ENCODE measurements at regions not wholly inside any gene's neighbourhood (a gene's known extent, or its start where the extent isn't known, plus 50 kb on each side); places are given as distances from the start of the nearest gene placed in this dataset.
"Not testable (repeated sequence)": the region's sequence is repeated elsewhere in the genome, so short reads cannot be mapped to it uniquely, and the experiment has no call there.

GRCh38 chr3:36095238-36095637 is 285.1 kb upstream of the STAC start:
- DNase-seq = no peak

DNA sequence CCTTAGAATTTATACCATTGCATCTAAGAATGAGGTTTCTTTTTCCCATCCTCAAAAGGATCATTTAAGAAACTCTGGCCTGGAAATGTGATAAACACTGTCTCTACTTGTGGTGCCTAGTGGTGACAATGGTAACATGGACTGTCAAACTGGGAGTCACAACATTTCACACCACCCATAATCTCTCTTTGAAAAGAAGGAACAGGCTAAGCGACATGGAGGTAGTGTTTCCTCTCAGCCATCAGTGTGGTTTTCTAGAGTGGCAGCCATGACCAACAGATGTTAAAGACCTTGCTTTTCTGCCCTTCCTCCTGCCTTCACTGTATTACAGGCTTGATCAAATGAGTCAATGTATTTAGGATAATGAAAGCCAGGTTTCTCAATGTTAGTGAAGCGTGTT is 283.1 kb upstream of the STAC start:
- no peak for DNase-seq

DNA sequence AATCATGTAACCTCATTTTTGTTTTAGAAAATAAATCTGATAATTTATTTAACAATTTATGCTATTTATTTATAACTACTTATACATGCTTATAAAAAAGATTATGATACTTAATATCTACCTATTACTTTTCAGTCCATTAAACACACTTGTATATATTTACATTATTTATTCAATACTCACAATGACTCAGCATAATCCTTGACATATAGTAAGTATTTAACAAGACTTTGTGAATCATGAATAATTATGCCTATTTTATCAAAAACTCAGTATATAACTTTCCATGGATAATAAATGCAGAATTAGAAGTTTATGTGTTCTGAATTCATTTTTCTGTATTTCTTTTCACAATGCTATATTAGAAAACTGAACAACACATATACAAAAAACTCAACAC is 266.0 kb upstream of the STAC start:
- no peak for DNase-seq

DNA sequence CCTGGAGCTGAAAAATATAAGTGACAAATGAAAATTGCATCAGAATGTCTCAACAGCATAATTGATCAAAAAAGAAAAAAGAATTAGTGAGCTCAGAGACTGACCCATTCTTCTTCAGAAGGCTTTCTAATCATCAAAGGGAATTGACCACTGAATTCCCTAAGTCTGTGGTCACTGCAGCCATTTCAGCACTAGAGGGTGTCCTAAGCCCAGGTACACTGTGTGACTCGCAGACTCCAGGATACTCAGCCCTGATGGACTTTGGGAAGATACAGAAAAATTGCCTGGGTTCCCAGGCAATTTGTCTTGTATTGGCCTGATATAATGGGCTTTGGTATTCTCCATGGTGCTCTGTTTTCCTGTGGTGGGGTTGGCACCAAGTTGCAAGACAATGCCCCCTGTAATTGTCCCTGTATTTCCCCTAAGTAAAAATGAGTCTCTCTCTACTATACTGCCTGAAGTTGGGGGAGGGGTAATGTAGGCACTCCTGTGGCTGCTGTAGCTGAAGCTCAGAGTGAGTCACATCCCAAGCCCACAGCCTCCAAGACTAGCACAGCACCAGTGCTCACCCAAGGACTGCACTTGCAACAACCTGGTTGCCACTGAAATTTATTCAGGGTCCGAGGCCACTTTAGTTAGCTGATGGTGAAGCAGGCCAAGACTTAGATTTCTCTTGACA is 256.0 kb upstream of the STAC start:
- DNase-seq = no peak

DNA sequence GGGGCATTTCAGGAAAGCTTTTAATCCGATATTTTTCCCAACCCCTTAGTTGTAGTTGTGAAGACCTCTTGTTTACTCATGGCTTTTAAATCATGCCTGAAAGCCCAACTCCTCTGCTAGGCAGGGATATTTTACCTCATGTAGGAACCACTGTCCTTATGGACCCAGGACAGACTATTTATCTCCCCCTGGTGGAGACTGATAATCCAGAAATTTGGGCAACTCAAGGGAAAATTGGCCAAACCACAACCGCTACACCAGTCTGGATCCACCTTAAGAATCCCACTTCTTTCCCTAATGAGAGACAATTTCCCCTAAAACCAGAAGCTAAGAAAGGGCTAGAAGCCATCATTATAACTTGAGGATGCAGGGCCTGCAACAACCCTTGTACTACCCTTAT is 248.1 kb upstream of the STAC start:
- no peak for DNase-seq

DNA sequence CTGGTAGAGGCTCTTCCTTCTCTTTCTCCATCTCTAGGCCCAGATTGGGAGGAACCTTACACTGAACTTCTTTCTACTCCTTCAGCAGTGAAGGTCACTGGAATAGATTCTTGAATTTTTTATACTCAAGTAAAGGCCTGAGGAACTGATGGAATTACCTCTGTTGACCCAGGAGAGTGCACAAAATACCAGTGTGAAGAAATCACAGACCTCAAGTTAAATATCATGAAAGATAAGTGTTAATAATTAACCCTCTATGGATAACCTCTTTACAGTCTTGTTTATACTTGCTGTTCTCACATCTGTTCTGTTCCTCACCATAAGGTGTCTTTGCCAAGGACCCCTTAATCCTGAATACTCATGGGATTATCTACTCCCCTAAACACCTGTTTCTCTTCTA is 244.4 kb upstream of the STAC start:
- DNase-seq = no peak

DNA sequence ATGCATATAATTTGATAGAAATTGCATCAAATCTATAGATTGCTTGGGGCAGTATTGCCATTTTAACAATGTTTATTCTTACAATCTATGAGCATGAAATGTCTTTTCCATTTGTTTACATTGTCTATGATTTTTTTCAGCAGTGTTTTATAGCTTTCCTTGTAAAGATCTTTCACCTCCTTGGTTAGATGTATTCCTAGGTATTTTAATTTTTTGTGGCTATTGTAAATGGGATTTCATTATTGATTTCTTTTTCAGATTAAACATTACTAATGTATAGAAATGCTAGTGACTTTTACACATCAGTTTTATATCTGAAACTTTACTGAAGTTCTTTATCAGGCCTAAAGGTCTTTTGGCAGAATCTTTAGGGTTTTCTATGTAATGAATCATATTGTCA is 237.6 kb upstream of the STAC start:
- DNase-seq = no peak

DNA sequence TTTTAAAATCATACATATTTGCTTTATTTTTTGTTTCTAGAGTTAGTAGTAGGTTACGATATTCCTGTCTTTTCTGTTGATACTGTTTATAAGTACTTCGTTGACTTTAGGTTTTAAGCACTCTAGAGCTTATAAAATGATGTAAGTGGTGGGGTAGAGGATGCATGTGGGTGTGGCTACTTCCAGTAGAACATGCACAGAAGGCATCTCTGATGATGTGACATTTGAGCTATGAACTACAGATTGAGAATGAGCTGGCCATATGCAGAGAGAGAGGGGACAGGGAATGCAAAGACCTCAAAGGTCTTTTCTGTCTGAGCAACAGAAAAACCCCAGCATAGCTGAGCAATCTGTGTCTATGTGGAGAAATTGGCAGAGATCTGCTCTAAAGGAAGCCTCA is 233.9 kb upstream of the STAC start:
- no peak for DNase-seq

DNA sequence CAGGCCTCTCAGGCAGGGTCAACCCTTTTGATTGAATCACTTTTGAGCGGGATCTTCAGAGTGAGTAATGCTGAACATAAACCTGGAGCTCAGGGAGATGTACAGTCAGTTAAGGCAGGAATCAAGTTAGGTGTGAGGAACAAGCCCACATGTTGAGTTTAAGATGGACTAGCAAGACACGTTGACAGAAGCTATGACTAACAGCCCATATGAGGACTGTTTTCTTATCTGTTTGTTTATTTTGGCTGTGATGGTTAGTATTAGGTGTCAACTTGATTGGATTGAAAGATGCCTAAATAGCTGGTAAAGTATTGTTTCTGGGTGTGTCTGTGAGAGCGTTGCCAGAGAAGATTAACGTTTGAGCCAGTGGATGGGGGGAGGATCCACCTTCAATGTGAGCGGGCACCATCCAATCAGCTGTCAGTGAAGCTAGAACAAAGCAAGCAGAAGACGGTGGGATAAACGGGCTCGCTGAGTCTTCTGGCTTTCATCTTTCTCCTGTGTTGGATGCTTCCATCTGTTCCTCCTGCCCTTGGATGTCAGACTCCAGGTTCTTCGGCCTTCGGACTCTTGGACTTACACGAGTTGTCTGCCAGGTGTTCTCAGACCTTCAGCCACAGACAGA is 232.3 kb upstream of the STAC start:
- no peak for DNase-seq

DNA sequence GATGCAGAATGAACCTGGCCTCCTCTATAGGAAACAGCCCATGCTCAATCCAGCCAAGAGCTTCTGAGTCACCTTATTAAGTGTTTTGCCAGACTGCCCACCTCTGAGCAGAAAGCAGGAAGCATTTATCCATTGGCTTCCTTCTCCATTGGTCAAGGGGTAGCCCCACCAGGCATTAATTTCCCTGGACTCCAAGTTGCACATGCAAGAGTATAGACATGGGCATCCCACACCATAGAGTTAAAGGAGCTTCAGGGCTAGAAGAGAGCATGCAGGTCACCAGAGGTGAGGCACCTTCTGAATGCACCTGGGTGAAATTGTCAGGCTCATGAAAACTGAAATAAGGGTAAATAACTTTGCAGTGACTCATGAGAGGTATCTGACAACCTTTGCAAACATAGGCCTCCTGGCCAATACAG is 230.8 kb upstream of the STAC start:
- no peak for DNase-seq

GRCh38 chr3:36155515-36155914 is 224.8 kb upstream of the STAC start:
- DNase-seq = no peak

DNA sequence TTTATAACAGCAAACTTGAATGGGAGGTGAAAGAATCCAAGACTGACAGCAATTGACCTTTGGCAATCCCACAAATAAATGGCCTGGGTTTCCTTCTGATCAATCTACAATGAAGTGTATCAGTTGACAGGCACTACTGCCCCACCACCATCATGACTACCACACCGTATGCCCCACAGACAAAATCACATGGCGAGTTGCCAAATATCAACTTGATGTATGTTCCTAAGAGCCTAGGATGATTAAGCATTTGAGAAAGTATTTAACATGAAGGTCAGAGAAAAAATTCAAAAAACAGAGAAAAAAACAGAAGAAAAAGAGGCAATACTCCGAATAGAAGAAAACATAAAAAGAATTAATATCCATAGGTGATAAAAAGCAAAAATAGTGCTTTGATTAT is 215.9 kb upstream of the STAC start:
- no peak for DNase-seq

DNA sequence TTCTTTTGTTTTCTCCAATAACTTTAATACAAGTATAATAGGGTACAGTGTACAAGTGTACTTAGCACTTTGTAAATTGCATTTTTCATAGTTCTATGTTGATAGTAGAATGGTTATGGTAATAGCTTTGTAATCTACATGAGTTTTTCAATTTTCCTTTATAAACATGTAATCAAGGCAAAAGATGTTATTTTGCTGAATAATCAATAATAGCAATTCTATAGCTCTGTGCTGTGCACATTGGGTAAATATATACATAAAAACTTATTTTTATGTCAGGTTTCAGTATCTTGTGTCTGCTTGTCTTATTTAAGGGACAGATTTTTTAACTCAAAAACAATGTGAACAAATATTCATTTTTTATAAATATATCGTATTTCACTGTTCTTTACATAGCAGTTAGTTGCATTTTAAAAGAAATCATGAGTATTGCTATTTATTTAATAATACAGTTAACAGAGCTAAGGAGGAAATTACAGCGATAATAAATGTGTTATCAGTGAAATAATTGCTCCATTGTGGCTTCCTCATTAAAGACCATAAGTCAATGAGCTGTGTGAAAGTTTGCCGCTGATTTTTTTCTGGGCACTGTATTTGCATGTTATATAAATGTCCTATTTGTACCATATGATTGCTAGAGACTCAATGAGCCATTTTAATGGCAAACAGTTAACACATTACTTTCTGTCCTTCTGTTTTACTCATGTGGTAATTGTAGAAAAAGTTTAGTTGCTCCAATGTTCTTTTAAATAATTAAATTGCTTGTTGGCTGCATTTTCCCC is 214.6 kb upstream of the STAC start:
- no peak for DNase-seq

DNA sequence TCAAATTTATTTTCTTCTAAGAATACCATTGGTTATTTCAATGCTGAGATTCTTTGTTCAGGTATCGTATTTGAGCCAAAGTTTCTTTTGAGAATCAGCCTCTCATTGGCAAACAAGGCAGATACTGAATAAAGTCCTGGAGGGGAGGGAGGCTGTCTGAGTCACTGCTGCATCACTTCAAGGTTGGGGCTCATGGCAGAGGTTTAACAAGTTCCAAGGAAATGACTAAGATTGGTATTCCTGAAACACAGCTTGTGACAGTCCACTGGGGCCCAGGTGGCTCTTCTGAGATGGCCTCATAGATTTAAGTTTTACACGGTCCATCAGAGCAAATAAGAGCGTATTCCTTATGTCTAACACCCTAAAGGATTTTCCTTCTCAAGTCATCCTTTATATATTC is 213.8 kb upstream of the STAC start:
- DNase-seq = no peak

DNA sequence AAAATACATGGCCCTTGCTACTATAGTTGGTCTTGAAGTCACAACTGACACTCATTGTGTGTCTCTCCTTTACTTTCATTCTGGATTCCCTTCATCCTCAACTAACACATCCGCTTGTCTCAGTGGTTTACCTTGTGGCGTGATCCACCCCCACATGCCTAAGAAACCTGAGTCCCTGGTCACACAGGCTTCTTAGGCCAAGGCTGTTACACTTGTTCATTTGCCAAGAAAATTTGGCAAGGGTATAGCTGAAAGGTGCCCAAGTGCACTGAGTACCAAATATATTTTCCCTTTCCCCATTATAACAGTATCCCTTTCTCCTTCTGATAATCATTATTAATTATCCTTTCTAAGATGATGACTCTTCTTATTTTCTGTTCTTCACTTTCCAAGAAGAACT is 207.6 kb upstream of the STAC start:
- no peak for DNase-seq

DNA sequence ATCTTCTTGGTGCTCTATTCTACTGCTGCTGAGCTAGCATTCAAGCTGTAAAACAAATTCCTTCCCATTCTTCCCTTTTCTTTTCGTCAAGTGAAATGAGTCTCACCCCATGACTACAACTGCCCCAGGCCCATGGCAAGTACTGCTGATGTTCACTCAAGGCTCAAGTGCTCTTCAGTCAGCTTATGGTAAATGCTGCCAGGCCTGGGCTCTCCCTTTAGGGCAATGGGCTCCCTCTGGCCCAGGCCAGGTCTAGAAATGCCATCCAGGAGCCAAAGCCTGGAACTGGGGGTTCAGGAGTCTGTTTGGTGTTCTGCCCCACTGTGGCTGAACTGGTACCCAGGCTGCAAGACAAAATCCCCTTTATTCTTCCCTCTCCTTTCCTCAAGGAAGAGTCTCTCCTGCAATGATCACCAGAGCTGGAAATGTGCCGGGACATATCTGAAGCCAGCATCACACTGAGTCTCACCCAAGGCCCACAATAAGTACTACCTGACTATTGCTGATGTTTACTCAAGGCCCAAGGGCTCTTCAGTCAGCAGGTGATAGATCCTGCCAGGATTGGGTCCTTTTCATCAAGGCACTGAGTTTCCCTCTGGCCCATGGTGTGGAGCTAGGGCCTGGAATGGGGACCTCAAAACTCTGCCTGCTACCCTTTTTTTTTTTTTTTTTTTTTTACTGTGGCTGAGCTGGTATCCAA is 205.0 kb upstream of the STAC start:
- no peak for DNase-seq

DNA sequence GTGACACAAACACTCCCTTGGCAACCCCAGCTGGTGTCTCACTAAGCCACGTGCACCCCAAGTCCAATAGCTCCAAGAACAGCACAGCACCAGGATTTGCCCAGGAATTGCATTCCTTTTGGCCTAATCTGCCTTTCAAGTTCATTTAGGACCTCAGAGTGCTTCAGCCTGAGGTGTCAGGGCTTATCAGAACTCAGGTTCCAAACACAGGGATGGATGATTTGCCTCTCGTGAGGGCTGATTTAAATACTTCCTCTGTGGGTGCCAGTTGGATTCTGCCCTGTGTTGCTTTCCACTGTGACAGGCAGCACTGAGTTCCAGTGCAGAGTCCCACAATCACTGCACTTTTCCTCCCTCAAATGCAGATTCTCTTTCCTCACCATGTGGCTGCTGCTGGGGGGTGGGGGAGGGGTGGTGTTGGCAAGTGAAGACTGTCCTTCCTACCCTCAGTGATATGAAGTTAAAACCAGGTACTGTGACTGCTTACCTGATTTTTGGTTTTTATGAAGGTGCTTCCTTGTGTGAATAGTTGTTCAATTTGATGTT is 204.3 kb upstream of the STAC start:
- DNase-seq = no peak

DNA sequence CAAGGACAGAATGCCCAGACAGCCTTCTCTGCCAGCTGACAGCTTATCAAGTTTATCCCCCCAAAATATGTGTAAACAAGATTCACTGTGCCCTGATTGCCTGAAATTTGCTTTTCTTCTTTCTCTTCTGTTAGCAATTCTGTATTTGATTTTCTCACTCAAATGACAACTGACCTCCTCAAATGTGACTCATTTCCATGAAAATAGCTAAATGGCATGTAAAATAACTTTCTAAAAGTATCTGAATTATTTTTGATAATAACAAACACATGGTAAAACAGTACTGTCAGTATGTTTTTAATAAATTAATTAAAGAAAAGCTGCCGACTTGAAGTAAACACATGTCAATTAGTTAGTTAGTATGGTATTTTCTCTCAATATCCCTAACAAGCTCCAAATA is 202.3 kb upstream of the STAC start:
- DNase-seq = no peak

GRCh38 chr3:36182024-36182423 is 198.3 kb upstream of the STAC start:
- DNase-seq = no peak

DNA sequence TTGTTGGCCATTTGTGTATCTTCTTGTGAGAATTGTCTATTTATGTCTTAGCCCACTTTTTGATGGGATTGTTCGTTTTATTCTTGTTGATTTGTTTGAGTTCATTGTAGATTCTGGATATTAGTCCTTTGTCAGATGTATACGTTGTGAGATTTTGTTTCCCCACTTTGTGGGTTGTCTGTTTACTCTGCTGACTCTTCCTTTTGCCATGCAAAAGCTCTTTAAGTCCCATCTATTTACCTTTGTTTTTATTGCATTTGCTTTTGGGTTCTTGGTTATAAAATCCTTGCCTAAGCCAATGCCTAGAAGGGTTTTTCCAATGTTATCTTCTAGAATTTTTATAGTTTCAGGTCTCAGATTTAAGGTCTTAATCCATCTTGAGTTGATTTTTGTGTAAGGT is 193.1 kb upstream of the STAC start:
- not testable (repeated sequence) for DNase-seq

DNA sequence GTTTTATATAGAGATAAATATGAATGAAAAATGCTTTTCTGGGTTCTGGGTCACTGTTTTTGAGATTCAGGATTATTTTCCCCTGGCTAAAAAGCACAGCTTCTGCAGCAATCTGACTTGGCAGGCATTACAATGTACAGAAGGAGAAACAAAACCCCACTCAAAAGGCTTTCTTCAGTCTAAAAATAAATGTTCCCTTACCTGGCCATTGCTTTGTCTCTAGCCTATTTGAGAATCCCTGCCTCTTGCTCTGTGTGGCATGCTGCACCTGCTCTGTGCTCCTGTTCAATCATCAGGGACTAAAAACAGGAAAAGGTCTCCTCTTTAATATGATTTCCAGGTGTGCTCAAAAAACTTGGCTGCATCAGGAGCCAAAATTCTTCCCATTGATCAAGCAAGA is 187.4 kb upstream of the STAC start:
- DNase-seq = no peak

DNA sequence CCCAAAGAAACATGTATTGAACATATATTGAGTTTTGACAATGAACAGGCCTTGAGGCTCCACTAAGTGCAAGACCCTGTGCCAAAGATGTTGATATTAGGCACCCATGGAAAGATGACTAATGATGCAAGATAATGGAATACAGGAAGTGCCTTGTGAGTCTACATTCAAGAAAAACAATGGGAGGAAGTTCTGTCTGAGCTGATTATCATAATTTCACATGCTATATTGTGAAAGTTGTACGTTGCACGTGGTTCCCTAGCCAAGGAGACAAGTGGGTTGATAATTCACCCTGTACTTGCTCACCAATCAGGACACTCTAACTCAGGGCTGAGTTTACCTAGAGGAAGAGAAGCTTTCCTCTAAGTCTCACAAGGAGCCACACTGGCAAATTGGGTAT is 186.9 kb upstream of the STAC start:
- no peak for DNase-seq

GRCh38 chr3:36196058-36196457 is 184.2 kb upstream of the STAC start:
- no peak for DNase-seq

Measured in CD4-positive, alpha-beta T cell treated with Interleukin-4 for 1 hour (primary cell).